NCI-H1436 treated with DMSO at 0.1 percent for 48 hours (cell line): ENCODE measurements at regions not wholly inside any gene's neighbourhood (a gene's known extent, or its start where the extent isn't known, plus 50 kb on each side); places are given as distances from the start of the nearest gene placed in this dataset.
"Not testable (repeated sequence)": the region's sequence is repeated elsewhere in the genome, so short reads cannot be mapped to it uniquely, and the experiment has no call there.

Experiments
- DNase-seq: peaks from one replicate; lab custom pipeline; 2025; lab: John Stamatoyannopoulos, UW

DNA sequence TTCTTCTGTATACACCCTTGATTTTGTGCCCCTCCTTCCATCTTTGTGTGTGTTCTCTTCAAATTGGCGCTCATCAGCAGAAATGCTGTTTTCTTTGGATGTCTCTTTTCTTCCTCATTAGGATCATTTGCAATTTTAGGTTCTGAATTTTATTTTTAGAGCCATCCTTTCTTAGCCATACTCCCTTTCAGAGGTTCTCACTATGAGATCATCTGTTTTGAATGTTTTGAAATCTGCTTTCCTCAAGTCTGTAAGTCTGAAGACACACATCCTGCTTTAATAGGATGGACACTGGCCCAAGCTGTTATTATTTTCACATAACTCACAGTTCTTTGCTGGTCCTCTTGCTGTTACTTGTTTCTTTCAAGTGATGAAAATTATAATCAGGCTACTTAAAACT lies 124.8 kb downstream of the BDH1 start:
- no peak for DNase-seq

DNA sequence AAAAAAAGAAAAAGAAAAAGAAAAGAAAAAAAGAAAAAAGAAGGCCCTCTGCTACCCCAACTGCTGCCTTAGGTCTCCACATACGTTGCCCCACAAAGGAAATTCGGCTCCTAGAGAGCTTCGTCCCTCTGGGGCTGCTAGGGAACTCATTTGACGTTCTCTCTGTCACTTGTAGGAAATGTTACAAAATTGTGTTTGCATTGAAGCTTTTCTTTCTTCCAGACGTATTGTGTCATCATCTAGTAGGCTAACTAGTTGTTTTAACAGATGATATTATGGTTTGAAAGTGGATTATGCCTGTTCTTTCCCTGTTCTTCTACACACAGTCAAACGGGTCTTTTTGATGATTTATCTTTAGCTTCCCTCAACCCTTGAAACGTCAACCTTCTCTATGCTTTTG lies 125.3 kb downstream of the BDH1 start:
- no peak for DNase-seq

DNA sequence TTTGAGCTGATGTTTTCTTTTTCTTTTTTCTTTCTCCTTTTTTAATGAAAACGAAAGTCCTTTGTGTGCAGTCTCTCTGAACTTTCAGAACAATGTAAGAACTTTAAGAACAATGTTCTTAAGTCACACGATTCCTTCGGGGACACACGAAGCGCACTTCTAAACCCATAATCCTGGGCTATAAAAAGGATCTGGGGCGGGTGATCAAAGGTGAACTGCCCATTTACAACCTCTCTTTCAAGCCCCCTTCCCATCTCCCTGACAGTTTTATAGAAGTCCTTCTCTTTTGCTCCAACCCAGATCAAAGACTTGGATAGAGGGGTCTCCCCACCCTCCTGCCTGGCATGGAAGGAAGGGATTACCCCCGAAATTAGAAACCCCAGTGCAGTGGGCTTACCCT lies 126.8 kb downstream of the BDH1 start:
- DNase-seq = no peak

DNA sequence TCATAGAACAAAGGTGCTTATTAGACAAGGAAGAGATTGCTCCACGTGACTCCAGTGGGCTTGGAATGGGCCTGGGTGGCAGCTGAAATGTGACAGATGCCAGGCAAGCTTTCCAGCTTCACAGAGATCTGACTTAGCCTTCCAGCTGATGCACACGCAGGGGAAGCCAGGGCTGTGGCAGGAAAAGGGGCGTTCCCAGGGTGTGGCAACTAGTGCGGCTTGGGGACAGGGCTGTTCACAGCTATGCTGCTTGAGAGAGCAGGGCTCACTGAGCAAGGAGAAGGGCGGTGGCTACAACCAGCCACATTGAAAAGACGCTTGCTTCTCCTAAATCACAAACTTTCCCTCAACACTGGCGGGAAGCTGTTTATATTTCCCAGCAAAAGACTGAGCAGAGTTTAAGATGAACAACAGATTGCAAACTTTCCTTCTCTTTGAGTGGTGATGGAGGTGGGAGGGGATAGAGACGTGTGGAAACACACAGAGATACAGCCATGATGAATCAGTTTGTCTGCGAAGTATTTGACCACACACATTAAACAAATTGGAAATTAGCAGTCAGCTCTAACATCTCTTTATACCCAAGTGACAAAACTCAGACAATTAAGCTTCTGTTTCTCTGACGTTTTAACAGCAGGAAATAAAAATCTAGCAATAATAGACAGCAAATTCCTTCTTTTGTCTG lies 127.5 kb downstream of the BDH1 start:
- DNase-seq = no peak

DNA sequence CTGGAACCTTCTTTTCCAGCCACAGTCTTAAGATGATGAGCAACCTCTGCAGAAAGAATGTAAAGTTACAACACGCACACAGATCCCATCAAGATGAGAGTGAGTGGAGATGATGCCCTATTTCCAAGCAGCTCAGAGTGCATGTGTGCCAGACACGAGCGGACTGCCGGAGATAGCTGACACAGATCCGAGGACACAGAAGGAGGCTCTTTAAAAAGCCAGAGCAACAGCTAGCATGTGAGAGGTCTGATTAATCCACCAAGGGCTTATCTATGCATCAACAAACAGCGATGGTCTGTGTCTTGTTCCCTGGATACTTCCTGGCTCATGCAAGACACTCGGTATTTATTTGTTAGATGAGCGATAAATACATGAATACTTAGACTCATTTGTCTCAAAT lies 128.6 kb upstream of the DLG1 start:
- DNase-seq = no peak

DNA sequence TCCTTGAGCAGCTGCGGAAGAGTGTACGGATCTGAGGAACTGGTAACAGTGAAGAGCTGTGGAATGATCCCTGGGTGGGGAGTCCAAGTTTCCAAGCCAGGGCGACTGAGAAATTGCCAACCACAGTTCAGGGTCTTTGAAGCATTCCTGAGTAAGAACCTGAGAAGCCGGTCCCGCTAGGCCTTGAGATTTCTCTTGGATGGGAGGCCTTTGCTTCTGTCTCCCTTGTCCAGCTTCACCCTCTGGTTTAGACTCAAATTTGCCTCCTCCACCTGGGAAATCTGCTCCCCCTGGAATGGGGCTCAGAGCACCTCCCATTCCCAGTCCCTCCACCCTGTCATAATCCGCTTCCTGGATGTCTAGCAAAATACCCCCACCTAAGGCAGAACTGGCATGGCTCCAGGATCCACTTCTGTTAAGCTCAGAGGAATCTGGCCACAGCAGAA lies 127.7 kb upstream of the DLG1 start:
- no peak for DNase-seq

DNA sequence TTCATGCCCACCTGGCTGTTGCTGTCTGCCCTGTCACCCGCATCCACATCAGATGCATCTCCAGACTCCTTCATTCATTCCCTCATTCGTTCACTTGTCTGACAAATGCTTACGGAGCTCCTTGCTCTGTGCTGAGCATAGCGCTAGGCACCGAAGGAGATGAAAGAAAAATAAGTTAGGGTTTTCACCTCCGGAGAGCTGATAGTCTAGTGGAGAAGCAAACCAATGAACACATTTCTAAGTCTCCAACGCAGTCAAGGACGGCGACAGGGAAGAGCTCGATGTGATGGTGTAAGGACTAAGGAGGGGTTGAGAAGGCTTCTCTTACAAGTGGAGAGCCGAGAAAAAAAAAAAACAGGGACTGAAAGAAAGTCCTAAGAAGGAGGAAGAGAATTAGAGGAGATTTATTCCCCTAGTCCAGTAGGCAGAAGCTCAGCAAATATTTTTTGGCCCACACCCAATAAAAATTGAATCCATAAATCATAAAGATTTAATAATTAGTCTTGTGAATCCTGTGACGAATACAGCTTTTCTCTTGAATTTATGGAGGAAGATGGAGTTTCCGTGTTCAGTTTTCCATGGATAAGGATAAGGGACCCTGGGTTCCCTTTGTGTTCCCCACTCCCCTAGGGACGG lies 127.2 kb upstream of the DLG1 start:
- DNase-seq = no peak

DNA sequence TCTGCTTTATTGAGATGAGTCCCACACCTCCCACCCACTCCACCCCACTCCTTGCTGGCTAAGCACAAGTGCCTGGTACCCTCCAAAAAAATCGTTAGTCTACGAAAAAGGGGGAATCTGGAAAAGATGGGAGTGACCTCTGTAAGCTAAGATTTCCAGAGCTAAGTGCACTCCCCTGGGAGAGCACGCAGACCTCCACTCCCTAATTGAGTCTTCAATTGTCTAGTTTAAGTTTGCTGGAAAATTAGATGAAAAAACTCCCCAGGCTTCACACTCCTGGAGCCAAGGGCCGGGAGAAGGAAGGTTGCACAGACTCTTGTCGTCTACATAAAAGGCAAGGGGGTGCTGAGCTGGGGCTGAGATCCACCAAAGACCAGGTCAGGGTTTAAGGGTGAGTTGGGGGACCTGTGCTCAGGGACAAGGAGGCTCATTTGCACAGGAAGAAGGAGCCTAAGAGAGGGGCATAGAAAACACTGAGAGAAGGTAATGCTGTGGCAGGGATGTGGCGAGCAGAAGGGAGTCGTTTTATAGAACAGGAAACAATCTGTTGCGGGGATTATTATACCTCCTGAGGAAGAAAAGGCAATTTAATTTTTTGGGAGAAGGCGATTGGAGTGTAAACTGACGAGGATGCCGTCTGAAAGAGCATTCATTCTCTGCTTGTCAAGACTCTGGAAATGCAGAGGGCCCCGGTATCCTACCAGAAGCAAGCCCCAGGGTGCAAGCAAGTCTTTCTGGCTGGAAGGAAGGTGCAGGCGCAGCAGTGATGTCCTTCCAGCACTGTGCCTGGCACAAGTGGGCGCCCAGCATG lies 126.5 kb upstream of the DLG1 start:
- DNase-seq = no peak

DNA sequence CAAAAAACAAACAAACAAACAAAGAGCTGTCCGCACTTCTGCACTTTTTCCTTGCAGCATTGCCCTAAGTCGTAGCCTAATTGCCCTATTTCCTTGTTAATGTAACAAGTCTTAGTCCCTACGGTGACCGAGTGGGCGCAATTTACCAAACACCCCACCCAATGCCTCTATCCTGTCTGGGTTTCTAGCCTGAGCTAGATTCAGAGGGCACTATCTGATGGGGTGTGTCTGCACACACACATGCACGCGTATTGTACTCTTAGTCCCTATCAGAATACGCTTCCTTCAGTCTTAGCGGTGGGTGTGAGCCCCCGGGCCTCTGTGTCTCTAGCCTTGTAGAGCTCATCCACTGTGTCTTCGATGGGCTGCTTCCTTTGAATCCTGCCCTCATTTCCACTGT lies 125.9 kb upstream of the DLG1 start:
- DNase-seq = no peak

DNA sequence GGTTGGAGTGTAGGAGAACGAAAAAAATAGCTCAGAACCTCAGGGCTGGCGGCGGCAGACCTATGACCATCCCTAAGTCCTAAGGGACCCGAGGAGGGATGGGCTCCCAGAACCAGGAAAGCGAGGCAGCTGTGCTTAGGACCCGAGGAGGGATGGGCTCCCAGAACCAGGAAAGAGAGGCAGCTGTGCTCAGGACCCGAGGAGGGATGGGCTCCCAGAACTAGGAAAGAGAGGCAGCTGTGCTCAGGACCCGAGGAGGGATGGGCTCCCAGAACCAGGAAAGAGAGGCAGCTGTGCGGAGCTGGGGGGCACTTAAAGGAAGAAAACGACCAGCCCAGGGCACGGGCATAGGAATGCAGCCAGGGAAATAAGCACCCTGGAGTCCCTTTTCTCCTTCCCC lies 125.0 kb upstream of the DLG1 start:
- no peak for DNase-seq

DNA sequence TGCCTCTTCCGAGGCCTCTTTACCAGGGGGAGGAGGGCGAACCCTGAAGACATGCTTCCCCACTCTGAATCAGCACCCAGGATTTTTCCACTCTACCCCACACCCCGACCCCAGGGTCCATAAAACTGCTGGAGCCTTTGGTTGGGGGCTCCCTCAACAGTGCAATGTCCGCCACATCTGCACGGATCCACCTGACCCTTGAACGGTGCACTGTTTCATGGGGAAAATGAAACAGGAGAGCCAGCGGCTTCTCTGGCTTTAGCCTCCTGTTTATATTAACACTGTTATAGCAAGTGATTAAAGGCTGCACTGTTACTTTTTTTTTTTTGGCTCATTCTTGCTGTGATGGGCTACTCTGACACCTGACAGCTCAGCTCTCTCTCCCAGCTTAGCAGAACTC lies 124.1 kb upstream of the DLG1 start:
- no peak for DNase-seq

DNA sequence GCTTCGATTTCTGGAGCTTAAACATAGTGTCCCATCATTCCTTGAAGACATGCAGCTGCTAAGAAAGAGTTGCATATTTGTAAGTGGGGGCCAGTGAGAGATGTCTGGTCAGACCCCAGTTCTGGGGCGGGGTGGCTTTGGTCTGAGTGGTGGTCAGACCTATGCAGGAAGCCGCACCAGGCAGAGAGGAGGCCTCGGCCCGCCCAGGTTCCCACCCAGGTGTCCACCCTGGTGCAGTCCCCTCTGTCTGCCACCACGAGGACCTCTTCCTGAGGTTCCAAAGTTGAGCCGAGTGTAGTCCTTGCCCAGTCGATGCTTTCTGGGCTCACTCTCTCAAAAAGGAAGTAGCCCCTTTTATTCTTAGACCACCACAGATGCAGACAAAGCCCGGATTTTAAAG lies 122.6 kb upstream of the DLG1 start:
- no peak for DNase-seq

DNA sequence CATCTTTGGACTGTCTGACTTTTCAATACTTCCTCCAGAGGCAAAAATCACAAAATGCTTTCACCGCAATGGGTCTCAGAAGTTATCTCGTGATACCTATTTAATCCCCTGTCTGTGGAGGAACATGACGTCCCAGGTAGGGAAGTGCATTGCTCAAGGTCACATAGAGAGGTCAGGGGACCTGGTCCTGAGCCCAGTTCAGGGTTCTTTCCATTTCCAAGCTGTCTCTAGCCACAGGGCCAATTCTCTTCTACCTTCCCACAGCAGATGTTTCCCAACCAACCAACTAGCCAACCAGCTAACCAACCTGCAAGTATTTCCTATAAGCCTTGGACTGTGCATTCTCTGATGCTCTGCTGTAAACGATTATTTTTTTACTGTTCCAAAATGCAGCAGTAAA lies 122.2 kb upstream of the DLG1 start:
- DNase-seq = no peak

DNA sequence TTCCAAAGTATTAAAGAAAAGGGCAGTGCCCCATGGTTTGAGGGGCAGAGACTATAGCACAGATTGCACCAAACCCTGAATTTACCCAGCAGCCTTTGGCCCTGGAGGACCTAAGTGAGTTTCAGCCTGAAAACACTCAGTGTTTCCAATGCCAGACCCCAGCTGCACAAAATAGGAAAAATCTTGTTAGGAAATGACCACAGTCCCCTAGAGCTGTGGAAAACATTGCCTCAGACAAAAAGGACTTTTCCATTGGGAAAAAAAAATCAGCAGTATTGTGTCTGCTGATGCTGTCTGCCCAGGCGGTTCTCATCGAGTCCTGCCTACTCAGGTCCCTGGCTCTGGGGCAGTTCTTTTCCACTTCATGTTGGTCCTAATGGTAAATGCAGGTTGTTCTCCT lies 121.7 kb upstream of the DLG1 start:
- DNase-seq = no peak

DNA sequence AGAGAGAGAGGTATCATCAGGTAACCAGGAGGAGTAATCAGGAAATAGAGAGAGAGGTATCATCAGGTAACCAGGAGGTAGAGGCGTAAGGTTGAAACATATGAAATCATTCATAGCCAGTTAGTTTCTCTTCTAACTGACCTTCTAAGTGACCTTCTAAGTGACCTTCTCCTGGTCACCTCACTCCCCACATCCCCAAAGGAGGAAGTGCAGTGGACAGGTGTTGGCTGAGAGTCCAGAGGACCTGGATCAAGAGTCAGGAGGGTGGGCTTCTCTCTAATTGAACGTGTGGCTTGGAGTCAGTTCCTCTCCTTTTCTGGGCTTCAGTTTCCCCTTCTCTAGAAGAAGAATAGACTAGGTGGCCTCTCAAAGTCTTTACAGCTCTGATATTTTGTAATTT lies 121.3 kb upstream of the DLG1 start:
- DNase-seq = no peak

DNA sequence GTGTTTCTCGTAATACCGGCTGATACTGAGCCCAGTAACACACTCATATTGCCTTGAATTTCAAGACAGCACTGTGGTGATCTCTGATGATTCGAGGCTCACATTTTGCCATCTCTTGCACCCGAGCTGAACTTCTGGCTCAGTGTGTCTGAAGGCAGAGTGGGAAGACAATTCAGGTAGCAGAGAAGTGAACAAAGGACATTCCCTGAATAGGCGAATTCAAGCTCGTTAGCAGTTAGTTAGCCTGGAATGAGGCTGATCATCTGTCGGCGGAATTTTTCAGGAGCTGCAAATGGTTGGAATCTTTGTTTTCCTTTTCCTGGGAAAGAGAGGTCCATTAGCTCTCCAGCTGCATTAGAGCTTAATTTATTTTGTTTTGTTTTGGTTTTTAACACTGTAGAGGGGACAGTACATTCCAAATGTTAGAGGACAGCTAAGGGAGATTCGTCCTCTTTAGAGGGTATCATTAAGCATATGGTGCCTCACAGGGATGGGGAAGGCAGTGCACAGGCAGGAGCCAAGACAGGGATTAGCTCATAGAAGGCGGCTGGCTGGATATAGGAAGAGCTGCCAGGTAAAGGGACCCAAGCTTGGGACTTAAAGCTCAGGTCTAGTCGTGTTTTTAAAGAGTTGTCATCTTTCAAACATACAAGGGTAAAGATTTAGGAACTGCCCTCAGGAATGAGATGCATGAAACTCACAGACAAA lies 119.7 kb upstream of the DLG1 start:
- DNase-seq = no peak

DNA sequence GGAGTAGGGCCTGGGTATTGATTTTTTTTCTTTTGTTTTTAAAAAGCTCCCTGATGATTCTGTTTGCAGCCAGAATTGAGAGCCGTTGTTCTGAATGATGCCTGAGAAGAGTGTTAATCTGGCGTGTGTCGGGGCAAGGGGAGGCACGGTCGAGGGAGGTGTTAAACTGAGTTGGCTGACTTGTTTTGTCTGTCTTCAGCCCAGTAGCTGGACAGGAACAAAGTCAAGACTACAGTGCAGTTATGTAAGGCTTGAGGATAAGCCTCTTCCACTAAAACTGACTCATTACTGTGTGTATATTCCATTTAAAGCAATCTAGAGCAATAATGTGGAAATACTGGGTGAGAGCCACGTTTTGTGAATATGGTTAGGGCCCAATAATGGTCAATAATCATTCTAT lies 119.0 kb upstream of the DLG1 start:
- DNase-seq = no peak

DNA sequence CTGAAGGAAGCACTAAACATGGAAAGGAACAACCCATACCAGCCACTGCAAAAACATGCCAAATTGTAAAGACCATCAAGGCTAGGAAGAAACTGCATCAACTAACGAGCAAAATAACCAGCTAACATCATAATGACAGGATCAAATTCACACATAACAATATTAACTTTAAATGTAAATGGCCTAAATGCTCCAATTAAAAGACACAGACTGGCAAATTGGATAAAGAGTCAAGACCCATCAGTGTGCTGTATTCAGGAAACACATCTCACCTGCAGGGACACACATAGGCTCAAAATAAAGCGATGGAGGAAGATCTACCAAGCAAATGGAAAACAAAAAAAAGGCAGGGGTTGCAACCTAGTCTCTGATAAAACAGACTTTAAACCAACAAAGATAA lies 113.5 kb upstream of the DLG1 start:
- DNase-seq = not testable (repeated sequence)

DNA sequence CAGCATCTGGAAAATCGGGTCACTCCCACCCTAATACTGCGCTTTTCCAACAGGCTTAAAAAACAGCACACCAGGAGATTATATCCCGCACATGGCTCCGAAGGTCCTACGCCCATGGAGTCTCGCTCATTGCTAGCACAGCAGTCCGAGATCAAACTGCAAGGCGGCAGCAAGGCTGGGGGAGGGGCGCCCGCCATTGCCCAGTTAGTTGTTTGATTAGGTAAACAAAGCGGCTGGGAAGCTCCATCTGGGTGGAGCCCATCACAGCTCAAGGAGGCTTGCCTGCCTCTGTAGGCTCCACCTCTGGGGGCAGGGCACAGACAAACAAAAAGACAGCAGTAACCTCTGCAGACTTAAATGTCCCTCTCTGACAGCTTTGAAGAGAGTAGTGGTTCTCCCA lies 111.8 kb upstream of the DLG1 start:
- not testable (repeated sequence) for DNase-seq

DNA sequence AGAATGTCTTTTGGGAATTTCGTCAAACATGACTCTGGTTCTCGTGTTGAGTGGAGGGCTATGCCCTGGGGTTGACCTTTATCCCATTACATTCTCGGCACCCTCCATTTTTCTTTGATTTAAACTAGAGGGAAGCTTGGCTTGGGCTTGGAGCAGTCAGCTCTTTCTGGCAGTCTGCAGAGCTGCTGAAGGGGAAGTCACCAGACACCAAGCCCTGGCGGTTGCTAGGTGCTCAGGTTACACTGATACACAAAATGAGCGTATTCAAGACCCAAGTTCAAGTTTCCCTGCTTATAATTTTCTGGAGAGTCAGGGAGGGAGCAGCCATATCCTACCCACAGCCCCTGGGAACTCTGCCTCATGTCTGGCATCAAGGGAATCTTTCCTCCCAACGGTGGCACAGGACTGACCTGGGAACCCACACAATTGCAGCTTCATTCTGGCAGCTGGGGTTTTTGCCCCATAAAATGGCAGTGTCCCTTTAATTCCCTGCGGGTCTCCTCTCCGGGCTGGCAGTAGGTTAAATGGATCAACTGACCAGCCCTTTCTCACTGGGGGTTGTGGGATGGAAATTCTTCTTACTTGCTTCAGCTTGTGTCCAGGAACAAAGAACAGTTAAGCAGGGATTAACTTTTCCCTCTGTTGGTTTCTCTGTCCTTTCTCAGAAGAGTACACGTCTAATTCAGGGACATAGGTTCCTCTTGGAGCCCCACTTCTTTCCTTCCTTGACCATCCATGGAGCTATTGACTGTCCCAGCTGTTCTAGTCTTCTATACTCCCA lies 110.0 kb upstream of the DLG1 start:
- DNase-seq = no peak

DNA sequence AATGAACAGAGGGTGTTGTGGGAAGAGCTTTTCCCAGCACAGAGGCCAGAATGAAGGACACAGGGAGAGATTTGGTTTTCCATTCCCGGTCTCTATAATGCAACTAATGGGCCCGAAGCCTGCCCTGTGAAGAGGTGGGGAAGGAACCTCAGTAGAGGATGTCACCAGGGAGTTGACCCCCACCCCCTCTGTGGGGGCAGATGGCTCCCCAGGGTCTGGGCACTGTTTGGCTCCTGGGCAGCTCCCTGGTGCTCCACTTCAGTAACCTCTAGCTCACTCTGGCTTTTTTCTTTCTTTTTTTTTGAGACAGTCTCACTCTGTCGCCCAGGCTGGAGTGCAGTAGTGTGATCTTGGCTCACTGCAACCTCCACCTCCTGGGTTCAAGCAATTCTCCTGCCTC lies 109.1 kb upstream of the DLG1 start:
- DNase-seq = no peak

DNA sequence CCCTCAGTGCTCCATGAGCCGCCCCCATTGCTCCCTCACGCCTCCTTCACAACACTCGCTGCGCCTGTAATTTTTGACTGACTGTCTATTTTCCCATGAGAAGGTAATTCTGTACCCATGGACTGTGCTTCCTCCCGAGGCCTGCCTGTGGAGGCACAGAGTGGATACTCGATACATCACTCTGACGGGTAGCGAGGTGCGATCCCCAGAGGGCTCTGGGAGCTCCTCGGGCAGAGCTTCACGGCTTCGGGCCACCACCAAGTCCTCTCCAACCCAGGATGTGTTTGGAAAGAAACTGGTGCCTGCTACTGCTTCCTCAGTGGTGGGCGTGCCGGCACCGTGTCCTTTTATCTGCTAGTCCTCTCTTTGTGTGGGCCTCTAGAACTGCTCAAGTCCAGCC lies 108.6 kb upstream of the DLG1 start:
- no peak for DNase-seq
